H9 (cell line): ENCODE measurements at regions not wholly inside any gene's neighbourhood (a gene's known extent, or its start where the extent isn't known, plus 50 kb on each side); places are given as distances from the start of the nearest gene placed in this dataset.

Experiments
- DNase-seq: peaks from one replicate; pipeline ENCODE4 v3.0.0-alpha.2; 2017
- H2AFZ ChIP-seq: one replicate; pipeline ENCODE4 v1.6.1; 2013; ENCODE audit warnings: mild to moderate bottlenecking, low read length, control low read depth, moderate library complexity
- H2AK5ac ChIP-seq: 2 replicates; pipeline ENCODE4 v1.6.1; 2013; ENCODE audit warnings: low read length, control low read depth, mixed read lengths; ENCODE audit not compliant: insufficient read length
- H2BK120ac ChIP-seq: one replicate; pipeline ENCODE4 v1.6.1; 2013; ENCODE audit warnings: low read depth, mild to moderate bottlenecking, low read length, control low read depth, inconsistent platforms; ENCODE audit not compliant: poor library complexity, severe bottlenecking
- H2BK12ac ChIP-seq: 2 replicates; pipeline ENCODE4 v1.6.1; 2013; ENCODE audit warnings: low read length, control low read depth, mixed read lengths, low read depth; ENCODE audit not compliant: insufficient read length
- H2BK15ac ChIP-seq: 2 replicates; pipeline ENCODE4 v1.6.1; 2013; ENCODE audit warnings: low read depth, low read length, control low read depth
- H2BK20ac ChIP-seq: one replicate; pipeline ENCODE4 v1.6.1; 2013; ENCODE audit warnings: low read depth, mild to moderate bottlenecking, low read length, control low read depth, inconsistent platforms; ENCODE audit not compliant: poor library complexity, severe bottlenecking
- H2BK5ac ChIP-seq: 2 replicates; pipeline ENCODE4 v1.6.1; 2013; ENCODE audit warnings: low read length, control low read depth, mixed read lengths; ENCODE audit not compliant: insufficient read length
- H3K14ac ChIP-seq: 2 replicates; pipeline ENCODE4 v1.6.1; 2013; ENCODE audit warnings: low read length, control low read depth; ENCODE audit not compliant: insufficient read depth
- H3K18ac ChIP-seq: 2 replicates; pipeline ENCODE4 v1.6.1; 2013; ENCODE audit warnings: low read depth, mild to moderate bottlenecking, mixed read lengths, low read length, control low read depth; ENCODE audit not compliant: insufficient read length
- H3K23ac ChIP-seq: 2 replicates; pipeline ENCODE4 v1.6.1; 2013; ENCODE audit warnings: low read length, control low read depth, mixed read lengths, low read depth; ENCODE audit not compliant: insufficient read length
- H3K23me2 ChIP-seq: 2 replicates; pipeline ENCODE4 v1.6.1; 2013; ENCODE audit warnings: low read depth, mild to moderate bottlenecking, mixed read lengths, low read length, control low read depth; ENCODE audit not compliant: insufficient read length, poor library complexity, severe bottlenecking
- H3K27ac ChIP-seq: 2 replicates; pipeline ENCODE4 v1.5.1; 2013; ENCODE audit warnings: low read length, control low read depth, mixed read lengths, low read depth; ENCODE audit not compliant: insufficient read length
- H3K27me3 ChIP-seq: 2 replicates; pipeline ENCODE4 v1.6.1; 2013; ENCODE audit warnings: low read length, control low read depth, inconsistent platforms; ENCODE audit not compliant: insufficient read depth
- H3K4ac ChIP-seq: 2 replicates; pipeline ENCODE4 v1.6.1; 2013; ENCODE audit warnings: low read depth, mild to moderate bottlenecking, control low read depth, inconsistent platforms, low read length, moderate library complexity
- H3K4me1 ChIP-seq: 2 replicates; pipeline ENCODE4 v1.6.1; 2013; ENCODE audit warnings: low read length, control low read depth, inconsistent platforms; ENCODE audit not compliant: insufficient read depth
- H3K4me2 ChIP-seq: 2 replicates; pipeline ENCODE4 v1.6.1; 2013; ENCODE audit warnings: low read length, control low read depth, mixed read lengths; ENCODE audit not compliant: insufficient read length, insufficient read depth
- H3K56ac ChIP-seq: 2 replicates; pipeline ENCODE4 v1.6.1; 2013; ENCODE audit warnings: low read depth, mild to moderate bottlenecking, mixed read lengths, low read length, control low read depth; ENCODE audit not compliant: insufficient read length
- H3K79me1 ChIP-seq: 2 replicates; pipeline ENCODE4 v1.6.1; 2013; ENCODE audit warnings: low read depth, mild to moderate bottlenecking, moderate library complexity, low read length, control low read depth, inconsistent platforms; ENCODE audit not compliant: insufficient read depth, poor library complexity, severe bottlenecking
- H3K79me2 ChIP-seq: 2 replicates; pipeline ENCODE4 v1.6.1; 2013; ENCODE audit warnings: low read length, control low read depth, inconsistent platforms; ENCODE audit not compliant: insufficient read depth
- H3K9ac ChIP-seq: 2 replicates; pipeline ENCODE4 v1.6.1; 2013; ENCODE audit warnings: low read length, control low read depth, mixed read lengths; ENCODE audit not compliant: insufficient read length; ENCODE audit errors: extremely low read depth
- H3K9me3 ChIP-seq: one replicate; pipeline ENCODE4 v1.6.1; 2013; ENCODE audit warnings: low read depth, low read length, inconsistent platforms; ENCODE audit not compliant: control insufficient read depth
- H3T11ph ChIP-seq: one replicate; pipeline ENCODE4 v1.6.1; 2013; ENCODE audit warnings: mild to moderate bottlenecking, low read length, control low read depth, inconsistent platforms
- H4K20me1 ChIP-seq: one replicate; pipeline ENCODE4 v1.6.1; 2013; ENCODE audit not compliant: control insufficient read depth, insufficient read length, insufficient read depth
- H4K5ac ChIP-seq: 2 replicates; pipeline ENCODE4 v1.6.1; 2013; ENCODE audit warnings: low read depth, mild to moderate bottlenecking, mixed read lengths, low read length, control low read depth; ENCODE audit not compliant: insufficient read length
- H4K8ac ChIP-seq: replicated peaks from 2 replicates; pipeline ENCODE4 v1.6.1; 2013; ENCODE audit warnings: low read length, control low read depth, mixed read lengths, low read depth; ENCODE audit not compliant: insufficient read length
- H4K91ac ChIP-seq: 2 replicates; pipeline ENCODE4 v1.6.1; 2013; ENCODE audit warnings: low read depth, mild to moderate bottlenecking, moderate library complexity, mixed read lengths, low read length, control low read depth; ENCODE audit not compliant: insufficient read length
- H3K27ac Mint-ChIP-seq, 3 experiments: 2 replicates in 2 of 3; 3 replicates in 1 of 3; pipeline ENCODE4 v1.8.0; 2020 to 2021; ENCODE audit warnings: mixed read lengths in 3 of 3, mild to moderate bottlenecking in 1 of 3, moderate library complexity in 1 of 3
- H3K27me3 Mint-ChIP-seq: 2 replicates; pipeline ENCODE4 v1.8.0; 2021; ENCODE audit warnings: low read depth, mild to moderate bottlenecking, moderate library complexity, mixed read lengths
- H3K36me3 Mint-ChIP-seq, 3 experiments: 2 replicates in 2 of 3; 3 replicates in 1 of 3; pipeline ENCODE4 v1.8.0; 2020 to 2021; ENCODE audit warnings: low read depth in 3 of 3, mixed read lengths in 3 of 3; ENCODE audit not compliant: insufficient read depth in 1 of 3
- H3K4me1 Mint-ChIP-seq, 2 experiments: 2 replicates each; pipeline ENCODE4 v1.8.0; 2020; ENCODE audit warnings: mixed read lengths in 2 of 2
- H3K4me3 Mint-ChIP-seq, 2 experiments: 2 replicates in 1 of 2; 3 replicates in 1 of 2; pipeline ENCODE4 v1.8.0; 2020 to 2021; ENCODE audit warnings: mild to moderate bottlenecking in 2 of 2, mixed read lengths in 2 of 2, moderate library complexity in 1 of 2
- H3K9me3 Mint-ChIP-seq, 2 experiments: 2 replicates in 1 of 2; 3 replicates in 1 of 2; pipeline ENCODE4 v1.8.0; 2020; ENCODE audit warnings: mild to moderate bottlenecking in 2 of 2, mixed read lengths in 2 of 2, moderate library complexity in 1 of 2
- CTCF ChIP-seq: fragments of 200-600 bp; sonication (generic); conservative IDR thresholded peaks from 3 replicates; pipeline ENCODE4 v1.8.0; 2021; ENCODE audit warnings: antibody characterized with exemption, mild to moderate bottlenecking

- Histone ChIP-seq H4K5ac (no peak overlapping the region), H3K18ac (no peak overlapping the region)
Measured at GRCh38 chr12:20282401-20282800, 85.9 kb upstream of the PDE3A start.

More at GRCh38 chr12:20282401-20282800, 85.9 kb upstream of the PDE3A start:
- Histone ChIP-seq H3K14ac (no peak overlapping the region), H3K4me2 (no peak overlapping the region), H4K20me1 (no peaks in the 10 kb centered on the region), H2BK5ac (no peak overlapping the region), H3K4me1 (no peaks in the 10 kb centered on the region; the same call in 1 of the 2 replicates), H3T11ph (no peak overlapping the region), H3K79me2 (no peaks in the 10 kb centered on the region), H4K91ac (no peak overlapping the region), H3K23me2 (no peaks in the 10 kb centered on the region), H2AFZ (no peak overlapping the region), H2BK20ac (no peak overlapping the region), H3K9ac (no peak overlapping the region), H4K8ac (no peak overlapping the region), H3K4ac (no peak overlapping the region), H3K27me3 (no peaks in the 10 kb centered on the region), H3K27ac (no peak overlapping the region), H3K79me1 (no peaks in the 10 kb centered on the region), H2AK5ac (no peak overlapping the region), H3K23ac (no peak overlapping the region), H2BK12ac (no peak overlapping the region), H2BK120ac (no peak overlapping the region), H3K9me3 (no peaks in the 10 kb centered on the region), H2BK15ac (no peak overlapping the region), H3K56ac (no peak overlapping the region)
- Mint-ChIP-seq H3K27me3 (no peaks in the 10 kb centered on the region; the same call in 1 of the 2 replicates), H3K4me3 (no peak overlapping the region), H3K9me3 (peaks cover 0 to 8% of the 10 kb centered on the region in 2 experiments; a peak in 4 of 5 replicates), H3K27ac (peak overlapping the region in 1 of 3 experiments; percentile 60; a peak in 1 of 7 replicates), H3K36me3 (peaks cover 3 to 5% (median 4%) of the 10 kb centered on the region in 3 experiments; a peak in 3 of 7 replicates), H3K4me1 (peaks cover 22 to 28% of the 10 kb centered on the region in 2 experiments)
- no peak for TF ChIP-seq CTCF
- no peak for DNase-seq
